K562 (cell line): ENCODE measurements at regions not wholly inside any gene's neighbourhood (a gene's known extent, or its start where the extent isn't known, plus 50 kb on each side); places are given as distances from the start of the nearest gene placed in this dataset.

ENCODE experiments used
- ATAC-seq: fragments of 200-7000 bp; cut with Tn5 transposase; 3 replicates; pipeline ENCODE4 v1.9.1; 2020; ENCODE audit warnings: moderate library complexity
- BruUV-seq: library from RNA; stranded (reverse); fragments of 400-500 nt; replicated peaks from 2 replicates; lab custom pipeline; 2021; lab: Mats Ljungman, UMichigan
- CTCF ChIA-PET: fragments of 300-600 bp; formaldehyde crosslinking; extraction: SDS; loops from one replicate; lab custom pipeline; 2021; ENCODE audit warnings: low intra/inter-chr PET ratio; lab: Yijun Ruan, JAX
- POLR2A ChIA-PET: fragments of 300-600, 350-650 bp; sonication (Branson Sonifier 250); formaldehyde crosslinking; extraction: SDS; loops from one replicate; lab custom pipeline; 2021; ENCODE audit warnings: antibody characterized with exemption, inconsistent platforms; lab: Yijun Ruan, JAX
- DNase-seq, 4 experiments: peaks; one replicate each; pipeline versions ENCODE4 v3.0.0 to v3.0.0-alpha.2; 2011 to 2018; ENCODE audit warnings: low spot score in 3 of 4, mixed read lengths in 3 of 4; ENCODE audit errors: extremely low read depth in 1 of 4
- FAIRE-seq: peaks from 2 replicates; lab custom pipeline; 2011; peaks lifted over from hg19 to GRCh38; lab: Jason Lieb, UNC
- H2AFZ ChIP-seq: 2 replicates; pipeline ENCODE4 v1.6.0; 2011; ENCODE audit warnings: low read depth, low read length, control low read depth, inconsistent platforms
- H3K27ac ChIP-seq: fragments of 200-600 bp; 3 replicates; pipeline ENCODE4 v1.8.0; 2011; ENCODE audit warnings: low read depth, mild to moderate bottlenecking, control low read depth, inconsistent platforms, low read length, moderate library complexity, mixed read lengths; ENCODE audit errors: extremely low read depth
- H3K27me3 ChIP-seq, 2 experiments: fragments of 300-600 bp in 1 of 2; 2 replicates in 1 of 2; 3 replicates in 1 of 2; pipeline versions ENCODE4 v1.6.0 to v1.8.0; 2011; ENCODE audit warnings: inconsistent platforms in 2 of 2, low read length in 2 of 2, mild to moderate bottlenecking in 1 of 2, mixed read lengths in 1 of 2, moderate library complexity in 1 of 2; ENCODE audit not compliant: control insufficient read depth in 2 of 2, insufficient read depth in 2 of 2
- H3K36me3 ChIP-seq: fragments of 300-600 bp; 3 replicates; pipeline ENCODE4 v1.8.0; 2011; ENCODE audit warnings: mild to moderate bottlenecking, low read length, inconsistent platforms; ENCODE audit not compliant: control insufficient read depth, insufficient read depth
- H3K4me1 ChIP-seq, 2 experiments: fragments of 200-600 bp in 1 of 2; replicated peaks in 1 of 2; 2 replicates in 1 of 2; 3 replicates in 1 of 2; pipeline versions ENCODE4 v1.5.1 to v1.8.0; 2011; ENCODE audit warnings: inconsistent platforms in 2 of 2, low read length in 2 of 2, mild to moderate bottlenecking in 1 of 2, mixed read lengths in 1 of 2, moderate library complexity in 1 of 2; ENCODE audit not compliant: control insufficient read depth in 2 of 2, insufficient read depth in 2 of 2
- H3K4me2 ChIP-seq: 2 replicates; pipeline ENCODE4 v1.6.1; 2011; ENCODE audit warnings: low read length, control low read depth, inconsistent platforms, mixed read lengths; ENCODE audit not compliant: insufficient read depth
- H3K4me3 ChIP-seq: fragments of 200-600 bp; sonication (generic), shearing (Covaris generic); 2 replicates; pipeline ENCODE4 v1.5.1; 2016; ENCODE audit warnings: control low read depth, inconsistent platforms
- H3K79me2 ChIP-seq: fragments of 200-600 bp; 3 replicates; pipeline ENCODE4 v1.8.0; 2011; ENCODE audit warnings: low read length, inconsistent platforms; ENCODE audit not compliant: control insufficient read depth, insufficient read depth
- H3K9ac ChIP-seq, 2 experiments: 2 replicates each; pipeline versions ENCODE4 v1.6.0 to v1.6.1; 2011; ENCODE audit warnings: low read depth in 2 of 2, low read length in 2 of 2, control low read depth in 1 of 2, inconsistent platforms in 1 of 2, mild to moderate bottlenecking in 1 of 2, mixed read lengths in 1 of 2; ENCODE audit not compliant: insufficient read depth in 1 of 2
- H3K9me1 ChIP-seq: one replicate; pipeline ENCODE4 v1.6.0; 2011; ENCODE audit warnings: inconsistent platforms, mild to moderate bottlenecking, low read length, moderate library complexity; ENCODE audit not compliant: control insufficient read depth, insufficient read depth
- H3K9me3 ChIP-seq: replicated peaks from 2 replicates; pipeline ENCODE4 v1.5.1; 2011; ENCODE audit warnings: low read depth, low read length, inconsistent platforms; ENCODE audit not compliant: control insufficient read depth, insufficient read depth
- H4K20me1 ChIP-seq: replicated peaks from 2 replicates; pipeline ENCODE4 v1.6.1; 2011; ENCODE audit warnings: low read length, inconsistent platforms, mixed read lengths; ENCODE audit not compliant: control insufficient read depth, insufficient read depth
- ARID4B ChIP-seq: sonication (generic); formaldehyde crosslinking; IDR thresholded peaks from 2 replicates; pipeline ENCODE4 v1.8.0; 2022; ENCODE audit warnings: mild to moderate bottlenecking, missing genetic modification reagents
- BRCA1 ChIP-seq, 2 experiments: fragments of 450-650 bp in 1 of 2; sonication (generic) in 1 of 2; formaldehyde crosslinking in 1 of 2; IDR thresholded peaks; 2 replicates each; pipeline versions ENCODE4 v1.5.0 to v1.6.1; 2017 to 2020; ENCODE audit warnings: mild to moderate bottlenecking in 1 of 2, missing genetic modification reagents in 1 of 2
- CREB5 ChIP-seq: fragments of 250-450 bp; sonication (Bioruptor Pico); IDR thresholded peaks from 2 replicates; pipeline ENCODE4 v1.5.0; 2020; ENCODE audit warnings: mild to moderate bottlenecking
- CREBBP ChIP-seq: IDR thresholded peaks from one replicate; pipeline ENCODE4 v1.6.1; 2012; ENCODE audit warnings: low read depth, mild to moderate bottlenecking, control low read depth, inconsistent platforms, low read length
- CTCFL ChIP-seq: IDR thresholded peaks from 2 replicates; pipeline ENCODE4 v1.6.1; 2011; ENCODE audit warnings: borderline replicate concordance, low read depth, mild to moderate bottlenecking, moderate library complexity, low read length; ENCODE audit not compliant: insufficient read depth, poor library complexity, severe bottlenecking
- DNMT1 ChIP-seq: fragments of 450-650 bp; IDR thresholded peaks from 2 replicates; pipeline ENCODE4 v1.6.1; 2016; ENCODE audit warnings: antibody characterized with exemption, mild to moderate bottlenecking
- ZNF77 ChIP-seq: fragments of 250-450 bp; sonication (Bioruptor Pico); IDR thresholded peaks from 2 replicates; pipeline ENCODE4 v1.5.0; 2020
- WGBS: fragments of 100-300 bp; shearing (Covaris generic); methylation state at CpG from one replicate; pipeline ENCODE4 v1.1.6; 2016; ENCODE audit warnings: low coverage, mixed read lengths; ENCODE audit not compliant: insufficient coverage; ENCODE audit errors: missing lambda C conversion rate; 5-methylcytosine and 5-hydroxymethylcytosine counted together
- in situ Hi-C: fragments of 300-500 bp; cut with MboI; formaldehyde crosslinking; loops from 4 replicates; pipeline ENCODE4 v1.15.0; 2018; ENCODE audit warnings: inconsistent platforms, mixed read lengths
- intact Hi-C: fragments of 100-400 bp; cut with micrococcal nuclease; formaldehyde crosslinking; loops from 2 replicates; pipeline ENCODE4 v1.14.2; 2022

- ATAC-seq: no peak
- no peaks in the 10 kb centered on the region for H4K20me1 ChIP-seq
- no peak overlapping the region for H3K9ac ChIP-seq
- ChIA-PET POLR2A (no interaction called here), CTCF (no interaction called here)
- H3K4me1 ChIP-seq: no peaks in the 10 kb centered on the region
- intact Hi-C loops: no loop called here
- no peaks in the 10 kb centered on the region for H3K9me1 ChIP-seq
- in situ Hi-C loops: no loop called here
- H3K4me2 ChIP-seq: no peak overlapping the region
- no peaks in the 10 kb centered on the region for H3K27me3 ChIP-seq
- 0% methylated on average over 4 of the region's 4 CpGs for WGBS
- TF ChIP-seq CTCFL (no peak), CREBBP (no peak), CREB5 (no peak), ZNF77 (CRISPR knock-in tag) (no peak), BRCA1 (IDR thresholded peaks at IDR 0.05) (no peak), BRCA1 (CRISPR knock-in tag; IDR thresholded peaks at IDR 0.05) (no peak), DNMT1 (no peak), ARID4B (CRISPR knock-in tag) (no peak)
- no peaks in the 10 kb centered on the region for H3K9me3 ChIP-seq
- no peak overlapping the region for H2AFZ ChIP-seq
- no peaks in the 10 kb centered on the region for H3K79me2 ChIP-seq
- no peak overlapping the region for H3K4me3 ChIP-seq
- H3K27ac ChIP-seq: no peak overlapping the region
- no peak for DNase-seq
- FAIRE-seq: no peak
- no peaks in the 10 kb centered on the region for H3K36me3 ChIP-seq
- BruUV-seq: no TSS peak
These were observed 711.9 kb upstream of the TMEM132C start for GRCh38 chr12:127555071-127555470.
